Activated CD4-positive, alpha-beta T cell treated with anti-CD3 and anti-CD28 coated beads, Interleukin-2, Interleukin-6, amounts not matched to agents 100 ng/mL and 50 ng/mL, durations not matched to agents 16 hours and 8 hours (primary cell): ENCODE measurements at regions not wholly inside any gene's neighbourhood (a gene's known extent, or its start where the extent isn't known, plus 50 kb on each side); places are given as distances from the start of the nearest gene placed in this dataset.
"Not testable (repeated sequence)": the region's sequence is repeated elsewhere in the genome, so short reads cannot be mapped to it uniquely, and the experiment has no call there.

Experiments
- DNase-seq: peaks from one replicate; pipeline ENCODE4 v3.0.0-alpha.2; 2020

GRCh38 chr19:23533441-23533840 lies 138.2 kb upstream of the ZNF91 start:
- DNase-seq = not testable (repeated sequence)

- no peak for DNase-seq
Measured at GRCh38 chr19:23531976-23532375, 136.7 kb upstream of the ZNF91 start.

- DNase-seq = no peak
Measured at GRCh38 chr19:23531231-23531790, 136.0 kb upstream of the ZNF91 start.

GRCh38 chr19:23528376-23528775 lies 133.1 kb upstream of the ZNF91 start:
- no peak for DNase-seq

GRCh38 chr19:23527797-23528196 lies 132.5 kb upstream of the ZNF91 start:
- DNase-seq = peak; percentile 39

- DNase-seq = no peak
Measured at GRCh38 chr19:23526302-23526701, 131.0 kb upstream of the ZNF91 start.

- no peak for DNase-seq
Measured at GRCh38 chr19:23525276-23525852, 130.1 kb upstream of the ZNF91 start.

GRCh38 chr19:23523863-23524262 lies 128.6 kb upstream of the ZNF91 start:
- DNase-seq = no peak

GRCh38 chr19:23522431-23522830 lies 127.2 kb upstream of the ZNF91 start:
- no peak for DNase-seq

- DNase-seq = no peak
Measured at GRCh38 chr19:23521471-23521870, 126.2 kb upstream of the ZNF91 start.

- no peak for DNase-seq
Measured at GRCh38 chr19:23520441-23520840, 125.2 kb upstream of the ZNF91 start.

GRCh38 chr19:23519031-23519430 lies 123.8 kb upstream of the ZNF91 start:
- no peak for DNase-seq

GRCh38 chr19:23516266-23516665 lies 121.0 kb upstream of the ZNF91 start:
- no peak for DNase-seq

GRCh38 chr19:23515551-23515950 lies 120.3 kb upstream of the ZNF91 start:
- DNase-seq = no peak

GRCh38 chr19:23512151-23512925 lies 117.1 kb upstream of the ZNF91 start:
- DNase-seq = no peak

GRCh38 chr19:23509686-23510450 lies 114.6 kb upstream of the ZNF91 start:
- no peak for DNase-seq

- no peak for DNase-seq
Measured at GRCh38 chr19:23507446-23507845, 112.2 kb upstream of the ZNF91 start.

GRCh38 chr19:23505738-23506137 lies 110.5 kb upstream of the ZNF91 start:
- DNase-seq = no peak

GRCh38 chr19:23482829-23483228 lies 87.6 kb upstream of the ZNF91 start:
- no peak for DNase-seq

GRCh38 chr19:23481043-23481442 lies 85.8 kb upstream of the ZNF91 start:
- DNase-seq = no peak

GRCh38 chr19:23475477-23475876 lies 80.2 kb upstream of the ZNF91 start:
- no peak for DNase-seq

GRCh38 chr19:23474761-23475160 lies 79.5 kb upstream of the ZNF91 start:
- no peak for DNase-seq

GRCh38 chr19:23474172-23474571 lies 78.9 kb upstream of the ZNF91 start:
- DNase-seq = no peak
